ENCODE measurements at regions not wholly inside any gene's neighbourhood (a gene's known extent, or its start where the extent isn't known, plus 50 kb on each side); places are given as distances from the start of the nearest gene placed in this dataset.

GRCh38 chrX:63282077-63282476 is 69.1 kb downstream of the SPIN4 start:
- POLR2A ChIA-PET, result no interaction called here
- Mint-ChIP-seq H3K9me3 (peaks cover 4% of the 10 kb centered on the region; the same call in 1 of the 2 replicates), H3K4me3 (no peak overlapping the region), H3K4me1 (no peaks in the 10 kb centered on the region), H3K36me3 (0 out of 2 replicates have a peak, but pooled peaks cover 3% of the 10 kb centered on the region), H3K27ac (no peak overlapping the region), H3K27me3 (ENCODE audit: low read depth) (no peaks in the 10 kb centered on the region)
- ATAC-seq (no peak), DNase-seq (ENCODE audit: low spot score) (no peak)
- TF ChIP-seq NFE2L1 (CRISPR knock-in tag; IDR thresholded peaks at IDR 0.05), result no peak
- TF ChIP-seq SP1 (CRISPR knock-in tag; conservative IDR thresholded peaks at IDR 0.05), result no peak
- no peak for TF ChIP-seq FOXJ3 (CRISPR knock-in tag; IDR thresholded peaks at IDR 0.05; ENCODE audit: borderline replicate concordance)
- no peak for TF ChIP-seq SOX15 (CRISPR knock-in tag; IDR thresholded peaks at IDR 0.05)
- TF ChIP-seq ZBTB21 (CRISPR knock-in tag; IDR thresholded peaks at IDR 0.05; ENCODE audit: borderline replicate concordance), result no peak
- no peak for TF ChIP-seq JUN (CRISPR knock-in tag; IDR thresholded peaks at IDR 0.05)
- no peak for TF ChIP-seq AR (CRISPR knock-in tag; IDR thresholded peaks at IDR 0.05)
- no peak for TF ChIP-seq PRDM15 (CRISPR knock-in tag; IDR thresholded peaks at IDR 0.05)
- no peak for TF ChIP-seq OVOL2 (CRISPR knock-in tag; IDR thresholded peaks at IDR 0.05; ENCODE audit: borderline replicate concordance)
- no peak for TF ChIP-seq EMX1 (CRISPR knock-in tag; IDR thresholded peaks at IDR 0.05)
- TF ChIP-seq ZNF425 (CRISPR knock-in tag; conservative IDR thresholded peaks at IDR 0.05), result no peak
- TF ChIP-seq MLX (CRISPR knock-in tag; IDR thresholded peaks at IDR 0.05), result no peak
- TF ChIP-seq SMAD4 (CRISPR knock-in tag; IDR thresholded peaks at IDR 0.05), result no peak
- TF ChIP-seq RELA (CRISPR knock-in tag; IDR thresholded peaks at IDR 0.05; ENCODE audit: borderline replicate concordance), result no peak
- TF ChIP-seq ZNF423 (CRISPR knock-in tag; IDR thresholded peaks at IDR 0.05), result no peak
- TF ChIP-seq NR1H2 (CRISPR knock-in tag; IDR thresholded peaks at IDR 0.05), result no peak
- no peak for TF ChIP-seq ZNF138 (CRISPR knock-in tag; conservative IDR thresholded peaks at IDR 0.05)
- TF ChIP-seq ZNF232 (CRISPR knock-in tag; IDR thresholded peaks at IDR 0.05), result no peak
- CTCF ChIA-PET, result no interaction called here

- no peak for ATAC-seq
- H3K4me1 Mint-ChIP-seq, result no peaks in the 10 kb centered on the region
- peaks cover 4% of the 10 kb centered on the region; the same call in 1 of the 2 replicates for H3K9me3 Mint-ChIP-seq
- 0 out of 2 replicates have a peak, but pooled peaks cover 3% of the 10 kb centered on the region for H3K36me3 Mint-ChIP-seq
- DNase-seq (ENCODE audit: low spot score), result no peak
- no peaks in the 10 kb centered on the region for H3K27me3 Mint-ChIP-seq (ENCODE audit: low read depth)
- ChIA-PET CTCF (no interaction called here), POLR2A (no interaction called here)
- no peak overlapping the region for H3K4me3 Mint-ChIP-seq
- no peak overlapping the region for H3K27ac Mint-ChIP-seq
- TF ChIP-seq SMAD4 (CRISPR knock-in tag; IDR thresholded peaks at IDR 0.05), result no peak
- no peak for TF ChIP-seq ATF3 (CRISPR knock-in tag; conservative IDR thresholded peaks at IDR 0.05)
- TF ChIP-seq MLX (CRISPR knock-in tag; IDR thresholded peaks at IDR 0.05), result no peak
- no peak for TF ChIP-seq E2F4 (CRISPR knock-in tag; IDR thresholded peaks at IDR 0.05; ENCODE audit: borderline replicate concordance, low read depth)
- no peak for TF ChIP-seq ZNF232 (CRISPR knock-in tag; IDR thresholded peaks at IDR 0.05)
- no peak for TF ChIP-seq E2F1 (CRISPR knock-in tag; IDR thresholded peaks at IDR 0.05)
Observed at GRCh38 chrX:63281465-63281864, 69.7 kb downstream of the SPIN4 start.
